Caki2 (cell line): ENCODE measurements at regions not wholly inside any gene's neighbourhood (a gene's known extent, or its start where the extent isn't known, plus 50 kb on each side); places are given as distances from the start of the nearest gene placed in this dataset.
"Not testable (repeated sequence)": the region's sequence is repeated elsewhere in the genome, so short reads cannot be mapped to it uniquely, and the experiment has no call there.

ENCODE experiments used
- DNase-seq: peaks from one replicate; pipeline ENCODE4 v3.0.0-alpha.2; 2015; ENCODE audit warnings: low read depth
- in situ Hi-C: cut with HindIII; loops from 2 replicates; pipeline ENCODE4 v1.10.0; 2016; ENCODE audit warnings: low sequenced_read_pairs, low pct_unique_long_range_greater_than_20kb, mixed read lengths

GRCh38 chr6:151154418-151154817 lies 85.3 kb upstream of the AKAP12 start:
- peak; percentile 26 for DNase-seq
- in situ Hi-C loops = no loop called here

DNA sequence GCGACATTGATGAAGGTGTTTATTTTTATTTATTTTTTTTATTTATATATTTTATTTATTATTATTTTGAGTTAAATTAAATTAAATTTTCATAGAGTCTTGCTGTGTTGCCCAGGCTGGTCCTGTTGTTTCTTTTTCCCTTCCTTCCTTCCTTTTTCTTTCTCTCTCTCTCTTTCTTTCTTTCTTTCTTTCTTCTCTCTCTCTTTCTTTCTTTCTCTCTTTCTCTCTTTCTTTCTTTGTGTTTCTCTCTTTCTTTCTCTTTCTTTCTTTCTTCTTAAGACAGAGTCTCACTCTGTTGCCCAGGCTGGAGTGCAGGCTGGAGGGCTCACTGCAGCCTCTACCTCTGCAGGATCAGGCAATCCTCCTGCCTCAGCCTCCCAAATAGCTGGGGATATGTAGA lies 84.7 kb upstream of the AKAP12 start:
- no peak for DNase-seq
- in situ Hi-C loops = no loop called here

GRCh38 chr6:151160929-151161757 lies 78.6 kb upstream of the AKAP12 start:
- in situ Hi-C loops = no loop called here
- DNase-seq = peak; percentile 84

DNA sequence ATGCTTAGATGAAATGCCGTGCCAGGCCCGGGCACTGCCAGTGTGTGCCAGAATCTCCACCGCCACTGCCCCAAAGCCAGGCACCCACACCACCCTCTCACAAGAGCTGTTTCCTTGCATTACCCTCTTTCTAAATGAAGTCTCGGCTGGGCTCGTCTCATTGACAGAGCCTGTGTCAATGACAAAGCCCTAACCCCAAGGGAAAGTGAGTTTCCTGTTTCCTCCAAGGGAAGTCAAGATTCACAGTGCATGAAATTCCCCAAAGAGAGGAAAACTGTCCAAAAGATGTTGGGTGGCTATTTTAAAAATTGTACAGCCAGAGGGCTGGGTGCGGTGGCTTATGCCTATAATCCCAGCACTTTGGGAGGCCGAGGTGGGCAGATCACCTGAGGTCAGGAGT lies 75.4 kb upstream of the AKAP12 start:
- no peak for DNase-seq
- in situ Hi-C loops = no loop called here

DNA sequence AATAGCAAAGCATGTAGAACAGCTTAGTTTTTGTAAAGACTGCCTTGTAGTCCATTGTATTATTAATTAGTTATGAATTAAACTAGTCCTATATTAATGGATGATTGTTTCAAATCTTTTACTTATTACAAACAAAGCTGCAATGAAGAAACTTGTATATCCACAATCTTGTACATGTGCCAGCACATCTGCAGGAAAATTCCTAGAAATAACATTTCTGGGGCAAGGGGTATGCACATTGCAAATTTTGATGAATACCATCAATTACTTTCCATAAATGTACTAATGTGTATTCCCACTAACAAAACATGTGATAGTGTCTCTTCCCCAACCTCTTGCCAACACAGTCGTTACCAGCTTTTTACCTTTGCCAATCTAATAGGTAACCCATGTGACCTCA lies 73.6 kb upstream of the AKAP12 start:
- in situ Hi-C loops = no loop called here
- DNase-seq = no peak

DNA sequence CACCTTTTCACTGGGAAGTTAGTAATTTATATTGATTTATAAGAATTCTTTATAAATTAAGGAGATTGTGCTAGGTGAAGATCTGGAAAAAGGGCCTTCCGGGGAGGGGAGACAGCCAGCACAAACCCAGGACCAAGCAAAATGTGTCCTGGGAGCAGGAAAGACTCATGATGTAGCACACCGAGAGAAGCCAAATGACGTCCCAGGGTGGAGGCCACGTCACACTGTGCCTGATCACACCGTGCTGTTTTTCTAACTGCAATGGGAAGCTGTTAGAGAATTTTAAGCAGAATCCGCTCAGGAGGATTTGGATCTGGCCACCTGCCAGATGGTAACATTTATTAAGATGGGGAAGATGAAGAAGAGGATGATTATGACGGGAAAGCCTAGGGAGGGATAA lies 72.7 kb upstream of the AKAP12 start:
- in situ Hi-C loops = no loop called here
- DNase-seq = no peak

DNA sequence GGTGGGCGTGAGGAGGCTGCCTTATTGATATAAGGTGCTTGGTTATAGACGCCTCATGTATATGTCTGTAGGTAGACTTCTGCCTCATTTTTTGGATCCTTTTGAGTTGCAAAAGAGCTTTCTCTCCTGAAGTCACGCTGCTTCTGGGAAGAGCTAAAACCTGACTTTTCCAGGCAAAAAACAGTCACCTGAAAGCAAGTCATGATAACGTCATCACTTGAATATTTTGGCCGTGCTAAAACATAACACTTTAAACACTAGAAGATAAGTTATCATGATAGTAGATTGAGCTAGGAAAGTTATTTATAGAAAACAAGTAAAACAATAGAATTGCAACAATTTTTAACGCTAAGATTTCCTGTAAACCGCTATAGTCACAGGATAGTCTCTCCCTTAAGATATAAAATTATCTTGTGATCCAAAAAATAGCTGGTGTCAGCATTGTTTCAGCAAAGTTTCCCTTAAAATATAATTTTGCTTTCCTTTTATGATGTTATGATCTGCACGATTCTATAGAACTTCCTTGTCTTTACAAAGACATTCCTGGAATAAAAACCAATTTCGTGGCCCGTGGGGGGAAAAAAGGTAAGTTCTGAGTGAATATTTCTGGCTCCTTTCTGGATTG lies 69.0 kb upstream of the AKAP12 start:
- DNase-seq = no peak
- in situ Hi-C loops = no loop called here

DNA sequence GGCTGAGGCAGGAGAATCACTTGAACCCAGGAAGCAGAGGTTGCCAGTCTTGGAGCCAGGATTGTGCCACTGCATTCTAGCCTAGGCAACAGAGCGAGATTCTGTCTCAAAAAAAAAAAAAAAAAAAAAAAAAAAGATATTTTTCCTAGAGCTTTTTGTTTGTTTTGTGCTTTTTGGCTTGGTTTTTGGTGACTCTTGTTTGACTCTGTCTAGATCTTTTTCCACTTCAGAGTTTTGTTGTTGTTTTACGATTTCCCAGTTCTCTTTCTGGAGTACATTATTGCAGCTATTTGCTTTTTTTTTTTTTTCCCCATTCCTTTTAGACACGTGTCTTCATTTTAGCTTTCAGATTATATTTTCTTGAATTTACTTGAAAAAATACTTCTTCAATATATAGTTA lies 67.0 kb upstream of the AKAP12 start:
- no peak for DNase-seq
- in situ Hi-C loops = no loop called here

- in situ Hi-C loops = no loop called here
- no peak for DNase-seq
Observed at GRCh38 chr6:151175662-151176445, 63.9 kb upstream of the AKAP12 start.

DNA sequence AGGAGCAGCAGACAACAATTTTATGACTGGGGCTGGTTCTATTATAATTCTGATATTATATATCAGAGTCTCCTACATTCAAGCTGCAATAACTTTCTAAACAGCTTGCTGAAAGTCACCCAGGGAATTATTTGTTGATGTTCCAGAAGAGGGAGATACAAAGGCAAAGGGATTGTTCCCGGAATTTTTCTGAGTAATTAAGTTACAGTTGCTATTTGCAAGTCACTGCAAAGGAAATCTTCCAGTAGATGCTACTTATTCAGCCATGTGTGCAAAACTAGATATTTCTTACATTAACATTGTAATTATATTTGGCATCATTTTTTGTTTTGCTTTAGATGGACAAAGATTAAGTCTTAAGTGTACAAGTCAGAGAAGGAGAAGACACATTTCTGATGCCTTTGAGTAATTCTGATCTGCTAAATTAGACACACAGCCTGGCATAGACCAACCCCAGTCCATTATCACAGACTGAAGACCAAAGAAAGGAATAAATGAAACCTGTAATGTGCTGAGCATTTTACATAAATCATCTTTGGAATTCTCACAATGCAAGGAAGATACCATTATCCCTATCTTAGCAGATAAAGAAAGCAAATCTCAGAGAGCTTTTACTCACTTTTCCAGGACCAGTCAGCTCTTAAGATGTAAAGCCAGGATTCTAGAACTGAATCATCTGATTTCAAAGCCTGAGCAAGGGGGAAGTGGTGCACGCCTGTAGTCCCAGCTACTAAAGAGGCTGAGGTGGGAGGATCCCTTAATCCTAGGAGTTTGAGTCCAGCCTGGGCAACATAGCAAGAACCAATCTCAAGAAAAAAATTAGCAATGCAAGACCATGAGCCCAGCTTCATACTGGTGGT lies 62.6 kb upstream of the AKAP12 start:
- DNase-seq = no peak
- in situ Hi-C loops = no loop called here

DNA sequence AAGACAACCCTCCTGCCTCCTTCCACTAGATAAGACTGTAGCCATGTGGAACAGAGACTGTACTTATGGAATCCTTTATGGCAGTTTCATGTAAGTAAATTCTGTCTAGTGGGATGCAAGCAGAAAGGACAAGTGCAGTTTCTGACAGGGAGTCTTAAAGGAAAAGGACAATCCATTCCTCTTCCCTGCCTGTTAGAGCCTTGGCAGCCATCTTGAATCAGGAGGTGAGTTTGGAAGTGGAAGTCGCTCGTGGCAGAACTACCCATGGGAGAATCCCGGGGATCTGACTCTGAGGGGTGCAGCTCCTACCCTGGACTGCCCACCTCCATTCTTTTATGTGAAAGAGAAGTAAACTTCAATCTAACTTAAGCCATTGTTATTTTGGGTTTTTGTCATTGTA lies 61.4 kb upstream of the AKAP12 start:
- no peak for DNase-seq
- in situ Hi-C loops = no loop called here

- in situ Hi-C loops = no loop called here
- peak; percentile 7 for DNase-seq
Observed at GRCh38 chr6:151179321-151179720, 60.4 kb upstream of the AKAP12 start.

- in situ Hi-C loops = no loop called here
- DNase-seq = no peak
Observed at GRCh38 chr6:151180330-151181048, 59.3 kb upstream of the AKAP12 start.

GRCh38 chr6:151181706-151182363 lies 57.9 kb upstream of the AKAP12 start:
- no peak for DNase-seq
- in situ Hi-C loops = no loop called here

GRCh38 chr6:151182958-151183357 lies 56.8 kb upstream of the AKAP12 start:
- DNase-seq, in situ Hi-C loops: not testable (repeated sequence)

DNA sequence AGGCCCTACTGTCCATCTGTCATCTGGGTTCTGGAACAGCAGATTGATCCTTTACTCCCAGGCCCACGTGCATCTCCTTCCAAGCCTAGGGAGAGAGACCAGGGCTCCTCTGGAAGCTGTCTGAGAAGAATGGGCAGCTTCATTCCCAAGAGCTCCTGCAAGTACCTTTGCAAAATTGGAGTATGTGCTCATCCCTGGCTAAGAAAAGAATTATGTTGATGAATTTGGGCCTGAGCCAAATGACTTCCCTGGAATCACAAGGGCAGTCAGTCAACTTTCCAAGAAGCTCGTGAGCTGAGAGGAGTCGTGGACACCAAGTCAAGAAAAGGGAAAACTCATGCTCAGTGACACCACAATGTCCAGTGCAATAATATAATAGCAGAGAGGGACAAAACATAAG lies 54.6 kb upstream of the AKAP12 start:
- DNase-seq = no peak
- in situ Hi-C loops = no loop called here

- DNase-seq = no peak
- in situ Hi-C loops = no loop called here
Observed at GRCh38 chr6:151186306-151186705, 53.5 kb upstream of the AKAP12 start.
